ENCODE measurements at regions not wholly inside any gene's neighbourhood (a gene's known extent, or its start where the extent isn't known, plus 50 kb on each side); places are given as distances from the start of the nearest gene placed in this dataset.

- no peak for TF ChIP-seq CTCF (IDR thresholded peaks at IDR 0.05)
- TF ChIP-seq POLR2AphosphoS5 (IDR thresholded peaks at IDR 0.05): no peak
- TF ChIP-seq POLR2A (IDR thresholded peaks at IDR 0.05; ENCODE audit: low read depth): no peak
Measured at GRCh38 chr10:107423903-107424302, 259.4 kb upstream of the SORCS1 start.
